Skeletal muscle tissue (tissue), 3 donors: ENCODE measurements at regions not wholly inside any gene's neighbourhood (a gene's known extent, or its start where the extent isn't known, plus 50 kb on each side); places are given as distances from the start of the nearest gene placed in this dataset.
A peak's percentile ranks its signal among the peaks of the same experiment; 100 is the strongest.

Source experiments
- H3K27ac ChIP-seq: one replicate; pipeline ENCODE4 v1.7.0; 2013; ENCODE audit warnings: mild to moderate bottlenecking, low read depth, low read length, inconsistent platforms
- H3K27me3 ChIP-seq, 3 donors: one replicate each; pipeline ENCODE4 v1.7.0; 2013; ENCODE audit warnings: low read length in 3 of 3; ENCODE audit not compliant: control insufficient read depth in 3 of 3, insufficient read depth in 3 of 3
- H3K36me3 ChIP-seq, 3 donors: one replicate each; pipeline ENCODE4 v1.7.0; 2013; ENCODE audit warnings: low read length in 3 of 3; ENCODE audit not compliant: control insufficient read depth in 3 of 3, insufficient read depth in 3 of 3
- H3K4me1 ChIP-seq, 3 donors: one replicate each; pipeline ENCODE4 v1.7.0; 2013; ENCODE audit warnings: low read length in 3 of 3, mild to moderate bottlenecking in 3 of 3; ENCODE audit not compliant: control insufficient read depth in 3 of 3, insufficient read depth in 3 of 3
- H3K4me3 ChIP-seq, 3 donors: one replicate each; pipeline ENCODE4 v1.7.0; 2013; ENCODE audit warnings: low read length in 3 of 3
- H3K9ac ChIP-seq, 3 donors: one replicate each; pipeline ENCODE4 v1.7.0; 2013; ENCODE audit warnings: low read length in 3 of 3, mild to moderate bottlenecking in 3 of 3, moderate library complexity in 2 of 3, low read depth in 1 of 3
- H3K9me3 ChIP-seq, 3 donors: one replicate each; pipeline ENCODE4 v1.7.0; 2013; ENCODE audit warnings: low read length in 3 of 3; ENCODE audit not compliant: control insufficient read depth in 3 of 3
- donor health status: Osteomylitis.

GRCh38 chr4:78722320-78722719, 53.8 kb upstream of the BMP2K start:
- Histone ChIP-seq H3K4me3 (no peak overlapping the region), H3K27me3 (no peaks in the 10 kb centered on the region), H3K27ac (peak overlapping the region; percentile 23), H3K36me3 (no peaks in the 10 kb centered on the region), H3K9me3 (no peaks in the 10 kb centered on the region), H3K4me1 (peaks cover 0 to 3% (median 0%) of the 10 kb centered on the region in 3 donors), H3K9ac (no peak overlapping the region)

GRCh38 chr4:78722878-78723277, 53.3 kb upstream of the BMP2K start:
- Histone ChIP-seq H3K4me3 (no peak overlapping the region), H3K36me3 (no peaks in the 10 kb centered on the region), H3K27me3 (no peaks in the 10 kb centered on the region), H3K4me1 (peaks cover 0 to 3% (median 0%) of the 10 kb centered on the region in 3 donors), H3K9me3 (no peaks in the 10 kb centered on the region), H3K27ac (no peak overlapping the region), H3K9ac (no peak overlapping the region)
